ENCODE measurements at regions not wholly inside any gene's neighbourhood (a gene's known extent, or its start where the extent isn't known, plus 50 kb on each side); places are given as distances from the start of the nearest gene placed in this dataset.
"Not testable (repeated sequence)": the region's sequence is repeated elsewhere in the genome, so short reads cannot be mapped to it uniquely, and the experiment has no call there.

DNA sequence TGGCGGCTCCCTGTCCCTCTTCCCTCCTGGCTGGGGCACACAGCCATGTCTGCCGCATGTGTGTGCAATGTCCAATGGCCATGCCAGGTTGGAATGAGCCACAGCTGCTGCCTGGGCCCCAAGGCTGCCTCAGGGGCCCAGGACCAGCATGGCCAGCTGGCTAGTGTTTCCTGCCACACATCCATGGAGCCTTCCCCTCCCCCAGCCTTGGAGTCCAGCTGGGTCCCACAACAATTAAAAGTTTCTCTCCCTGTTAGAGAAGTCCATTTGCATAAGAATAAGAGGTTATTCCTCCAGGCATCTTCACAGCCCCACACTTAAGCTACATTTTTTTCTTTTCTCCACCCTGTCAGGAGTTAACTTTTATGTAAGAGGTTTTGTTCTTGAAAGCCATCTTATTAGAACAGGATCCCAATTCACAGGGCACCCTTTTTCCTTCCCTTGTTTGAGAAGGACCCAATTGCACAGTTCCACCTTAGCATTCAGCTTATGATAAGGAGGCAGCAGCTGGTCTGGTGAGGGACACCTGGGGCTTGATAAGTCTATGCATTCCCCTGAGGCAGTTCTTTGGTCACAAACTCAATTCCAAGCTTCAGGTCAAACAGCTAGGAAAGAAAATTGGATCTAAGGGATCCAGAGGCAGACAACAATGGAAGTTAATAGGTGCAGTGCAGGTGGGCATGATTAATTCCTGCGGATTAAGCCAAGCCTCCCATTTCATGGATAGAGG lies 963.3 kb upstream of the GRIA3 start:
- no peak for DNase-seq

DNA sequence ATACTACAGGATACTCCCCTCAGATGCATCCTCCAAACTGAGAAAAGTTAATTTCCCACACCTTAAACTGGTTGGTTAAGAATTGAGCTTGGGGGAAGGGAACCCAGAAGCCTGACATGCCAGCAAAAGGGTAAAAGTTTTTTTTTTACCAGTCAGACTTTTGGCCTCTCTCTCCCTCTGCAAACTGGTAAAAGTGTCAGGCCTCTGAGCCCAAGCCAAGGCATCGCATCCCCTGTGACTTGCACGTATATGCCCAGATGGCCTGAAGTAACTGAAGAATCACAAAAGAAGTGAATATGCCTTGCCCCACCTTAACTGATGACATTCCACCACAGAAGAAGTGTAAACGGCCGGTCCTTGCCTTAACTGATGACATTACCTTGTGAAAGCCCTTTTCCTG lies 962.3 kb upstream of the GRIA3 start:
- DNase-seq = not testable (repeated sequence)

DNA sequence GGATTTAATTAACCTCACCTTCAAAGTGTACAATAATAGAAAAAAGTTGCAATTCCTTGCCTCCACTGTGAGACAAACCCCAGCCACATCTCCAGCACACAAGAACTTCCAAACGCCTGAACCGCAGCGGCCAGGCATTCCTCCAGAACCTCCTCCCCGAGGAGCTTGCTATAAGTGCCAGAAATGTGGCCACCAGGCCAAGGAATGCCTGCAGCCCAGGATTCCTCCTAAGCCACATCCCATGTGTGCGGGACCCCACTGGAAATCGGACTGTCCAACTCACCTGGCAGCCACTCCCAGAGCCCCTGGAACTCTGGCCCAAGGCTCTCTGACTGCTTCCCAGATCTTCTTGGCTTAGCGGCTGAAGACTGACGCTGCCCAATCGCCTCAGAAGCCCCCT lies 959.9 kb upstream of the GRIA3 start:
- peak; percentile 10 for DNase-seq

DNA sequence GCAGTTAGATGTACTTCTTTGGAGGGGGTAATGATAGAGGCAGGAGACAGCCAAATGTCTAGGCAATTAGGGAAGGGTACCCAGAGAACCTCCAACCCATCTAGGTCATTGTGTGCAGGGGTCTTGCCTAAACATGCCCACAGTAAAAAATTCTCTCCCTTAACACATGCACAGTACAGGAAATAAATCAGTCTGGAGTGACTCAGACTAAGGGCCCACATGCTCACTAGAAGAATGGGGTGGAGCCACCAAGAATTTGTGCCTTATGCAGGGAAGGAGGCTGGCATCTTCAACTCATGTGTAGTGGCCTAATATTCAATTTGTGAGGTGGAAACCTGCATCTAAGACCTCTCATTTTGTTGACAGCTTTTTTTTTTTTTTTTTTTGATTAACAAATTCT lies 945.3 kb upstream of the GRIA3 start:
- DNase-seq = peak; percentile 41

DNA sequence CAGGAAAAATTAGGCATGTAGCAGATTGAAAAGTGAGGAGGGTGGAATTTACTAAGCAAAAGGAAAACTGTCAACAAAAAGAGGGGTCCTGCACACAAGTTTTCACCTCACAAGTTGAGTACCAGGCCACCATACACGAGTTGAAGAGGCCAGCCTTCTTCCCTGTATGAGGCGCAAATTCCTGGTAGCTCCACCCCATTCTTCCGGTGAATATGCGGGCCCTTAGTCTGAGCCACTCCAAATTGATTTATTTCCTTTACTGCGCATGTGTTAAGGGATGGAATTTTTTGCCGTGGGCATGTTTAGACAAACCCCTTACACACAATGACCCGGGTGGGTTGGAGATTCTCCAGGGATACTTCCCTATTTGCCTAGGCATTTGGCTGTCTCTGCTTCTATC lies 942.1 kb upstream of the GRIA3 start:
- DNase-seq = no peak

DNA sequence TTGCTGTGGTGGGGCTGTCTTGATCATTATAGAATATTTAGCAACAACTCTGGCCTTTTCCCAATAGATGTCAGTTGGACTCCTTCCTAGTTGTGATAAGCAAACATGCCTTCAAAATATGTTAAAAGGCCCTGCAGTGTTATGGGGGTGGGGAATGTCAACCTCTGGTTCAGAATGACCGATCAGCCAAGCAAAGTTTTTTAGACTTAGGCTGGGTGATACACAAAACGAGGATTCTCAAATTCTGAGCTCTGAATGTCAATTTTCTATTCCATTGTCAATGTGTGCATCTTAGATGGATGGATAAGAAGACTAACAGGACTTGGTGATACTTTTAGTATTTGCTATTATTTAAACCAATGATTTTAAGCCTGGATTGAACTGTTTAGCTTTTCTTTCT lies 940.0 kb upstream of the GRIA3 start:
- no peak for DNase-seq

DNA sequence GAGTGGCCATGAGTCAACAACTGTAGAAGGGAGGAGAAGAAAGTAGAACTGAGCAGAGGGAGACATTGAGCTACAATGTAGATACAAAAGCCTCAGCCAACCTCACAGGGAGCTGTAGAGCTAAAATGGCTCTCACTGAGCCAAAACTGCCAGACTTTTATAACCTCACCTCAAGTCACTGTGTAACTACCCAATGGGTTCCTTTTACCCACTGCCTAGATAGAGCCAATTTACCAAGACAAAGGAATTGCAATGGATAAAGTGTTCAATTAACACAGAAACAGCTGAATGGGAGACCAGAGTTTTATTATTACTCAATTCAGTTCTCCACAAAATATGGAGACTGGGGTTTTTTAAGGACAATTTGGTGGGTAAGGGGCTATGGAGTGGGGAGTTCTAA lies 938.9 kb upstream of the GRIA3 start:
- no peak for DNase-seq

DNA sequence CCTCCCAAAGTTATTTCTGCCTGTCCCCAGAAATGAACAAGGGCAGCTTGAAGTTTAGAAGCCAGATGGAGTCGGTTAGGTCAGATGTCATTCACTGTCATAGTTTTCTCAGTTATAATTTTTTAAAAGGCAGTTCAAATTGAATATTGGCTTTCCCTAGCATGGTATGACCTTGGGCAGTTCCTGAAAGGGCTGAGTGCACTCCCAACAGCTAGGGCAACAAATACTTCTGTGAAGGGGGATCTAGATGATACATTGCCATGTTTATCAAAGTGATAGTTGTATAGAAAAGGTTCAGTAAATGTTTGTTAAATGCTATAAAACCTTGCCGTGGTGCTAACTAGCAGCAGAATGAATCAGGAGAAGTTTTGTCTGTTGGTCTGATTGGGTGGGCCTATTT lies 938.1 kb upstream of the GRIA3 start:
- no peak for DNase-seq

DNA sequence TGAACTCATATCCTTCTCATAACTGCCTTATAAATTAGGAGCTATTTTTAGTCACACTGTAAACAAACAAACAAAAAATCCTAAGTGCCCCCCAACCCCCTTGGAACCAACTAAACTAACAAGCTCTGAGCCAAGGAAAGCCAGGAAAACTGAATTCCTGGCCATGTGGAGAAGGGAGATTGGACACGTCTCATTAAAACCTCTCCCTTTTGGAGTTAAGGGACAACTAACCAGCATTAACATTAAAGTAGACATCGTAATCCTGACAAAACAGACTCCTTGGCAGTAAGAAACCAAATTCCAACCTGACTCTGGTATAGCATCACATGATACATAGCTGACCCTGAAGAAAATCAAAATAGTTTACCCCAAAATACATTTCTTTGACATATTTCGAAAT lies 937.1 kb upstream of the GRIA3 start:
- DNase-seq = no peak

DNA sequence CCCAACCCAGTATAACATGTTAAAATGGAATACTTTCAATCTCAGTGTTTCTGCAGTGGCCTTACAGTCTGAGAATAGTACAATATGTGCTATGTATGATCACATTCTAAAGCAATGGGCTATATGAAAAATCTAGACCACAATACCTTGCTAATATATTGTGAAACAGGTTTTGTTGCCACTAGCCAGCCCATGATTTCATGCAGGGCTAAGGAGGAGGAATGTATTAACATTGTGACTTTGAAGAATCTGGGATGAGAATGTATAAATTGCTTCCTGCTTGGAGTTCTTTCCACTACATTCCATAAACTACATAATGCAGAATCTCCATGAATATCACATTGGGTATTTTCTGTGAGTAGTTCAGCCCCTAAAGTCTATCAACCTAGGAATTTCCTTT lies 935.4 kb upstream of the GRIA3 start:
- peak; percentile 34 for DNase-seq

DNA sequence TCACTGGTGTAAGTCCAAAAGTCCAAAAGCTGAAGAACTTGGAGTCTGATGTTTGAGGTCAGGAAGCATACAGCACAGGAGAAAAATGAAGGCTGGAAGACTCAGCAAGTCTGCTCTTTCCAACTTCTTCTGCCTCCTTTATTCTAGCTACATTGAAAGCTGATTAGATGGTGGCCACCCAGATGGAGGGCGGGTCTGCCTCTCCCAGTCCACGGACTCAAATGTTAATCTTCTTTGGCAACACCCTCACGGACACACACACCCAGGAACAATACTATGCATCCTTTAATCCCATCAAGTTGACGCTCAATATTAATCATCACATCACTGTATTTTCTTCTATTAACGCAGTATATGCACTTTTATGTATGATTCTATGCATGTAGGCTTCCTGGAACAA lies 931.6 kb upstream of the GRIA3 start:
- DNase-seq = no peak

DNA sequence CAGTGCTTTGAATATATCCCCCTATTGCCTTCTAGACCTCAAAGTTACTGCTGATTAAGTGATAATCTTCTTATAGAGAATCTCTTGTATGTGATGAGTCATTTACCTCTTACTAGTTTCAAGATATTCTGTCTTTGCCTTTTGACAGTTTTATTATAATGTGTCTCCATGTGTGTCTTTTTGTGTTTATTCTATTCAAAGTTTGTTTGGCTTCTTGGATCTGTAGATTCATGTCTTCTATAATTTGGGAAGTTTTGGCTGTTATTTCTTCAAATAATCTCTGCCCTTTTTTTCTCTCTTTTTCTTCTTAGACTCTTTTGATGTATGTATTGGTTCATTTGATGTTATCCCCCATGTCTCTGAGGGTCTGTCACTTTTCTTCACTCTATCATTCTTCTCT lies 915.7 kb upstream of the GRIA3 start:
- DNase-seq = no peak

DNA sequence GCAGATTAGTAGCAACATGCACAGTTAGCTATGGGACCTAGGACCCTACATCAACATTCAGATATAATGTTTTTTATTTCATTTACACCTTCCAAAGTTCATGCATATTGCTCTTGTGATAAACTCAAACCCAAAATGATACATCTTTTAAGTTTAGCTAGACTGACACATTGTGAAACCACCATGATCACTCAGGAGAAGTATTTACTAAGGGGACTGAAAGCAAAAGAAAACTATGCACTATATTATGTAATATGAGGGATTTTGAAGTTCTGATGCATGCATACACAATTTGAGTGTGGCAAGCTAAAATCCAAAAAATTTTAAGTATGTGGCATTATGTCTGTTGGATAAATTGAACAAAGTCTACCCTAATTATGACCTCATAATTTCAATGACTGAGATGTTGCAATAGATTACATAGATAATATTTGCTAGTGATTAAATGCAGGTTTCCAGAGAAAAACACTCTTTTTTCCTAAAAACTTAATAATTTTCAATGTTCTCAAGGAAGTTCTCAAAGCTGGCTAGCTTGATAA lies 914.8 kb upstream of the GRIA3 start:
- peak; percentile 62 for DNase-seq

DNA sequence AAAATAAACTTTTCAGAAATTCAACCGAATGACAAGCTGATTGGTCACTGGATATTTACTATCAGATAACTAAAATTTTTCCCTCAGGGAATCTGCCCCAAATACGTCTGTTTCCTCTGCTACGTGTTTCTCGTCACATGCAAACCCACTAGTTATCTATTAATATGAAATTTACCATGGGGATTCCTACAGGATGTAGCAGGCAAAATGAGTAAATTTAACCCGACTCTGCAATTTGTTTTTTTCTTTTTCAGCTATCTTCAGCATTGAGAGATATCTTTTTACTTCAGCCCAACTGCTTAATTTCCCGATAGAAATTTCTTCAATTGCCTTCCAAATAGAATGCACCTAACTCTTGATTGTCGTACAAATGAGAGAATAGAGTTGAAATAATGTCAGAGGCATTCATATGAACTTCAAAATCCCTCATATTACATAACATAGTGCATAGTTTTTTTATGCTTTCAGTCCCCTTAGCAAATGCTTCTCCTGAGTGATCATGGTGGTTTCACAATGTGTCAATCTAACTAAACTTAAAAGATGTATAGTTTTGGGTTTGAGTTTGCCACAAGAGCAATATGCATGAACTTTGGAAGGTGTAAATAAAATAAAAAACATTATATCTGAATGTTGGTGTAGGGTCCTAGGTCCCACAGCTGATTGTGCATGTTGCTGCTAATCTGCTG lies 913.1 kb upstream of the GRIA3 start:
- DNase-seq = no peak

DNA sequence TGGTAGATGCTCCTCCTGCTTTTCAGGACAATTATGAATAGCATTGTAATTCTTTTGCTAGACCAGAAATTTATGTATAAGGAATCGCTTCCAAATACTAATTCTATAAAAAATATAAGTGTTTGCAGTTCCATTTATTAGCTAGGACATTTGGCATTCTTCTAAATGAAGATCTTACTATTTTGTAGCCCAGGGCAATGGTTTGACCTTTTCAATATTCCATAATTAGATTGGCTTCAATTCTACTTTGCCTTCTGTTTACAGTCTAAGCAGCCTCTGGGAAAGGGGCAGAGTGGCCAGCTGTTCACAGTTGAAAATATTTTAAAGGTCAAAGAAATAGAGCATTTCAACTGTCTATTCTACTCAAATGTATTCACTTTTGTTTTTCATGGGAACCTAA lies 912.1 kb upstream of the GRIA3 start:
- no peak for DNase-seq

DNA sequence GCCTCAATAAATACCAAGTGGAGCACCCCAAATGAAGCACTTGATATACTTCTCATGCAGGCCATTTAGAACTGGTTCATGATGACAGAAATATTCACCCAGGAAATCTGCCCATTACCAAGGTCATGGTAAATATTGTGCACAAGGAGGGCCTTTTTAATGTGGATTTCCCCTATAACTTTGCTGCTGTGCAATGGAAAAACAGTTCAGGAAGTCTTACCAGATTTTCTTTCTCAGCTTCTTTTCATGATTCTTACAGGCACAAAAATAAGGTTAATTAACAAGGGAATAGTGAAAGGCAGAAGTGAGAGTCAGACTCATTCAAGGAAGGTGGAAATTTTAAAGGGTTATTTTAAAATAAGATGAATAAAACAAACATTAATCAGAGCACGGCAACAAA lies 904.3 kb upstream of the GRIA3 start:
- DNase-seq = no peak

DNA sequence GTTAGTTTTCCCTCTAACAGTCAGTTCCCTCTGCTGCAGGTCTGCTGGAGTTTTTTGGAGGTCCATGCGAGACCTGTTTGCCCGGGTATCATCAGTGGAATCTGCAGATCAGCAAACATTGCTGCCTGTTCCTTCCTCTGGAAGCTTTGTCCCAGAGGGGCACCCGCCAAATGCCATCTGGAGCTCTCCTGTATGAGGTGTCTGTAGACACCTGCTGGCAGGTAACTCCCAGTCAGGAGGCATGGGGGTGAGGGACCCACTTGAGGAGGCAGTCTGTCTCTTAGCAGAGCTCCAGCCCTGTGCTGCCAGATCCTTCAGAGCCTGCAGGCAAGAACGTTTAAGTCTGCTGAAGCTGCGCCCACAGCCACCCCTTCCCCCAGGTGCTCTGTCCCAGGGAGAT lies 884.3 kb upstream of the GRIA3 start:
- not testable (repeated sequence) for DNase-seq

DNA sequence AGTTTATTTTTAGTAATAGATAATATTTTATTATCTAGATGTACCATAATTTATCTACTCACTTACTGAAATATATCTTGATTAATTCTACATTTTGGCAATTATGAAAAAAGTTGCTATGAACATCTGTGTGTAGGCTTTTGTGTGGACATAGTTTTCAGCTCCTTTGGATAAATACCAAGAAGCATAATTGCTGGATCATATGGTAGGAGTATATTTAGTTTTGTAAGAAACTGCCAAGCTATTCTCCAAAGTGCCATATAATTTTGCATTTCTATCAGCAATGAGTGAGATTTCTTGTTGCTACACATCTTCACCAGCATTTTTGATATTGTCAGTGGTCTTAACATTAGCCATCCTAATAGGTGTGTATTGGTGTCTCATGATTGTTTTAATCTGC lies 882.6 kb upstream of the GRIA3 start:
- no peak for DNase-seq

DNA sequence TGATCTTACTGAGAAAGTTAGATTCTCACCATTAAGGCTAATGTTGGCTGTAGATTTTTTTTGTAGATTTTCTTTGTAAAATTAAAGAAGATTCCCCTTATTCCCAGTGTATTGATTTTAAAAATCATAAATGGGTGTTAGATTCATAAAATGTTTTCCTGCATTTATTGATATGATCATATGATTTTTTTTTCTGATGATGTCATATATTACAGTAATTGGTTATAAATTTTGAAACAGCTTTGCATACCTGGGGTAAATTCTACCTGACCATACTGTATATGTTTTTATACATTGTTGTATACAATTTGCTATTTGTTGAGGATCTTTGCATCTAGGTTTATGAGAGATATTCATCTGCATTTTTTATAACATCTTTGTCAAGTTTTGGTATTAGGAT lies 880.3 kb upstream of the GRIA3 start:
- no peak for DNase-seq

DNA sequence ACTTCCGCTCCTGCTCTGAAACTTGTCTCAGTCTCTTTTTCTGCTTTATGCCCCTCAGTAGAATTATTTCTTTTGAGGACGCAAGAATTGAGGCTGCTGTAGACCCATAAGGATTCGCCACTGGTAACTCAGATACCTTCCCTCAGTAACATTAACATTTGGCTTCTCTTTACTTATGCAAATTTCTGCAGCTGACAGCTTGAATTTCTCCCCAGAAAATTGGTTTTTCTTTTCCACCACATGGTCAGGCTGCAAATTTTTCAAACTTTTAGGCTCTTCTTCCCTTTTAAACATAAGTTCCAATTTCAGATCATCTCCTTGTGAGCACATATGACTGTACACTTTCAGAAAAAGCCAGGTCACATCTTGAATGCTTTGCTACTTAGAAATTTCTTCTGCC lies 839.3 kb upstream of the GRIA3 start:
- no peak for DNase-seq

DNA sequence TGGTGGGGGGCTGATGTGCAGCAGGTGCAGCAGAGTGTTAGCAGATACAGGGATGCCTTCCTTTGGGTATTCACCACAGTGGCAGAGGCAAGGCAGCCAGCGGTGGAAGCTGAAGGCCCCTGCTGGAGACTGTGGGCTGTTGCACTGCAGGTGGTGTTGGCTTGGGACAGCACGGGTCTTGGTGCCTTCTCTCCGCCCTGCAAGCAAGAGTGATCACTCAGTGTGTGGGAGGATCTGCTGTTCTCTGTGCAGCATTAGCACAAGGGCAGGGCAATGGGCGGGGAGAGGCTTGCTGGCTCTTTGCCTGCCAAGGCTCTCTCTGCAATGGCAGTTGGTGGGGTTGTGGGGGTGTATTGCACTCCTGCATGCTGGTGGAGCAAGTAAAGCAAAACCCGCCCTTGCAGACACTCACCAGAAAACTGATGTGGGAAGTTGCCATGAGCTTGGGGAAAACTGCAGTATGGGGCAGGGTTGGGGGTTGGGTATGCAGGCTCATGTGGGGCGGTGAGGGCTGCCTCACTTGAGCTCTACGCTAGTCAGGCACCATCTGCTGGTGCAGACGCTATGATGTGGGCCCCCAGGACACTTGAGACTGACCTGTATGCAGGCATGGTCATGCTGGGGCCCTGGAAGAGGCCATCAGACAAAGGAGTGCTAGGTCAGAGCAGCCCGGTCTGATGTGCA lies 820.8 kb upstream of the GRIA3 start:
- no peak for DNase-seq

DNA sequence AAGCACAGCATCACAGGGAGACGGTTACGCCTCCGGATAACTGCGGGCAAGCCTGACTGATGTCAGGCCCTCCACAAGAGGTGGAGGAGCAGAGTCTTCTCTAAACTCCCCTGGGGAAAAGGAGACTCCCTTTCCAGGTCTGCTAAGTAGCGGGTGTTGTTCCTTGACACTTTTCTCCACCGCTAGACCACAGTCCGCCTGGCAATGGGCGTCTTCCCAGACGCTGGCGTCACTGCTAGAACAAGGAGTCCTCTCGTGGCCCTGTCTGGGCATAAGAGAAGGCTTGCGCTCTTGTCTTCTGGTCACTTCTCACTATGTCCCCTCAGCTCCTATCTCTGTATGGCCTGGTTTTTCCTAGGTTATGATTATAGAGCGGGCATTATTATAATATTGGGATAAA lies 808.5 kb upstream of the GRIA3 start:
- DNase-seq = not testable (repeated sequence)

DNA sequence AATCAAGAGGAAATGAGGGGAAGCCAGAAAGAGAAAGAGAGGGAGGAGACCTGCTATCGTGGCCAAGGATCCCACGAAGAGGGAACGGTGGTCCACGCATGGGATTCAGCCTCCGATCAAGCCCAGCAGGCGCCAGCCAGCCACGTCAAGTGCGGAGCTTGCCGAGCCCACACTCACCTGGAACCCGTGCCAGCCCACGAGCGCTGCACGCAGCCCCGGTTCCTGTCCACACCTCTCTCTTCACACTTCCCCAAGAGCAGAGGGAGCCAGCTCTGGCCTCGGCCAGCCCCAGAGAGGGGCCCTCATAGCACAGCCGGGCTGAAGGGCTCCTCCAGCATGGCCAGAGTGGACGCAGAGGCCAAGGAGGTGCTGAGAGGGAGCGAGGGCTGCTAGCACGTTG lies 795.1 kb upstream of the GRIA3 start:
- no peak for DNase-seq

DNA sequence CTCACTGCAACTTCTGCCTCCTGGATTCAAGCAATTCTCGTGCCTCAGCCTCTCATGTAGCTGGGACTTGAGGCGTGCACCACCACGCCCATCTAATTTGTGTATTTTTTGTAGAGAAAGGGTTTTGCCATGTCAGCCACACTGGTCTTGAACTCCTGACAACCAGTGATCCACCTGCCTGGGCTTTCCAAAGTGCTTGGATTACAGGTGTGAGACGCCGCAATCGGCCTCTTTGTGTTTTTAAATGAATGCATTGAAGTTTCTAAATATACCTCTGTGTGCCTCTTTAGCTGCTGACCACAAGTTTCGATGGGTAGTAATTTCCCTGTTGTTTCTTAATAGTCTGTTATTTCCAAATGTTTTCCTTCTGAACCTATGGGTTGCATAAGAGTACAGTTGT lies 765.3 kb upstream of the GRIA3 start:
- DNase-seq = no peak
